B cell (primary cell): ENCODE measurements at regions not wholly inside any gene's neighbourhood (a gene's known extent, or its start where the extent isn't known, plus 50 kb on each side); places are given as distances from the start of the nearest gene placed in this dataset.

ENCODE experiments used
- ATAC-seq: fragments of 200-7000 bp; cut with Tn5 transposase; one replicate; pipeline ENCODE4 v1.10.0; 2021; ENCODE audit warnings: low read depth, mild to moderate bottlenecking, moderate number of reproducible peaks, moderate library complexity
- CTCF ChIA-PET: fragments of 350-600 bp; sonication (Branson Sonifier 250); formaldehyde crosslinking; loops from one replicate; lab custom pipeline; 2021; ENCODE audit warnings: antibody characterized with exemption, inconsistent platforms; lab: Charles Lee
- POLR2A ChIA-PET: fragments of 350-600 bp; sonication (Branson Sonifier 250); formaldehyde crosslinking; loops from one replicate; lab custom pipeline; 2021; ENCODE audit warnings: antibody characterized with exemption; lab: Charles Lee
- DNase-seq: peaks from one replicate; pipeline ENCODE4 v3.0.0; 2013
- H2AFZ ChIP-seq: 2 replicates; pipeline ENCODE4 v1.6.1; 2012; ENCODE audit warnings: mild to moderate bottlenecking, low read depth, low read length; ENCODE audit not compliant: insufficient read depth, poor library complexity, severe bottlenecking
- H3K27ac ChIP-seq, 2 donors: 1 replicate in 1 of 2; 2 replicates in 1 of 2; pipeline ENCODE4 v1.5.1; 2012 to 2013; ENCODE audit warnings: low read length in 2 of 2, mild to moderate bottlenecking in 2 of 2, moderate library complexity in 1 of 2
- H3K27me3 ChIP-seq, 4 experiments: fragments of 200-600 bp in 1 of 4; sonication (generic) in 1 of 4; replicated peaks in 1 of 4; 1 replicate in 2 of 4; 2 replicates in 2 of 4; pipeline versions ENCODE4 v1.6.1 to v1.7.0; 2013 to 2016; ENCODE audit warnings: low read length in 3 of 4, mild to moderate bottlenecking in 2 of 4, mixed read lengths in 1 of 4, moderate library complexity in 1 of 4; ENCODE audit not compliant: insufficient read depth in 4 of 4, control insufficient read depth in 3 of 4; ENCODE audit errors: control extremely low read depth in 1 of 4
- H3K36me3 ChIP-seq, 2 experiments: replicated peaks in 1 of 2; 1 replicate in 1 of 2; 2 replicates in 1 of 2; pipeline versions ENCODE4 v1.6.1 to v1.7.1; 2013; ENCODE audit warnings: low read length in 1 of 2; ENCODE audit not compliant: insufficient read depth in 2 of 2, control insufficient read depth in 1 of 2; ENCODE audit errors: control extremely low read depth in 1 of 2, extremely low read depth in 1 of 2
- H3K4me1 ChIP-seq, 2 donors: fragments of 200-600 bp in 1 of 2; sonication (generic) in 1 of 2; 1 replicate in 1 of 2; 2 replicates in 1 of 2; pipeline versions ENCODE4 v1.5.1 to v1.6.1; 2013 to 2017; ENCODE audit warnings: low read length in 2 of 2; ENCODE audit not compliant: control insufficient read depth in 2 of 2, insufficient read depth in 2 of 2
- H3K4me2 ChIP-seq: replicated peaks from 2 replicates; pipeline ENCODE3; 2012; ENCODE audit warnings: mild to moderate bottlenecking, low read depth, low read length; ENCODE audit not compliant: poor library complexity, severe bottlenecking
- H3K4me3 ChIP-seq, 5 experiments: fragments of 200-600 bp in 1 of 5; sonication (generic) in 1 of 5; 1 replicate in 3 of 5; 2 replicates in 2 of 5; pipeline versions ENCODE4 v1.5.1 to v1.7.0; 2011 to 2016; ENCODE audit warnings: low read length in 4 of 5, mild to moderate bottlenecking in 4 of 5, low read depth in 2 of 5, control low read depth in 1 of 5, moderate library complexity in 1 of 5; ENCODE audit not compliant: insufficient read depth in 1 of 5; ENCODE audit errors: control extremely low read depth in 1 of 5, extremely low read depth in 1 of 5
- H3K79me2 ChIP-seq: fragments of 200-600 bp; sonication (generic); one replicate; pipeline ENCODE4 v1.6.0; 2016; ENCODE audit warnings: low read length; ENCODE audit not compliant: control insufficient read depth, insufficient read depth
- H3K9ac ChIP-seq: fragments of 200-600 bp; sonication (generic); 2 replicates; pipeline ENCODE4 v1.6.1; 2017; ENCODE audit warnings: mild to moderate bottlenecking, low read length, moderate library complexity
- H3K9me3 ChIP-seq, 3 donors: one replicate each; pipeline versions ENCODE4 v1.6.1 to v1.7.1; 2013; ENCODE audit warnings: low read length in 2 of 3; ENCODE audit not compliant: control insufficient read depth in 2 of 3, insufficient read depth in 1 of 3; ENCODE audit errors: control extremely low read depth in 1 of 3
- H4K20me1 ChIP-seq: 2 replicates; pipeline ENCODE4 v1.6.0; 2012; ENCODE audit warnings: mild to moderate bottlenecking, low read length; ENCODE audit not compliant: insufficient read depth, control insufficient read depth, poor library complexity, severe bottlenecking
- H3K27ac Mint-ChIP-seq: one replicate; pipeline ENCODE4 v1.8.0; 2021; ENCODE audit warnings: mixed read lengths
- H3K27me3 Mint-ChIP-seq: one replicate; pipeline ENCODE4 v1.8.0; 2021; ENCODE audit warnings: mixed read lengths
- H3K4me1 Mint-ChIP-seq: one replicate; pipeline ENCODE4 v1.8.0; 2021; ENCODE audit warnings: mixed read lengths
- H3K4me3 Mint-ChIP-seq: one replicate; pipeline ENCODE4 v1.8.0; 2021; ENCODE audit warnings: mixed read lengths
- H3K9me3 Mint-ChIP-seq: one replicate; pipeline ENCODE4 v1.8.0; 2022; ENCODE audit warnings: mixed read lengths; ENCODE audit not compliant: insufficient read depth
- CTCF ChIP-seq: fragments of 200-600 bp; IDR thresholded peaks from one replicate; pipeline ENCODE4 v1.8.0; 2022; ENCODE audit warnings: antibody characterized with exemption, mild to moderate bottlenecking
- EZH2 ChIP-seq: IDR thresholded peaks from 2 replicates; pipeline ENCODE4 v1.6.1; 2012; ENCODE audit warnings: borderline replicate concordance, low read depth, mild to moderate bottlenecking, moderate library complexity, low read length; ENCODE audit not compliant: insufficient read depth, poor library complexity, severe bottlenecking
- WGBS: methylation state at CpG from one replicate; pipeline ENCODE4 v1.1.5; 2013; ENCODE audit warnings: missing lambda C conversion rate; ENCODE audit not compliant: insufficient coverage; 5-methylcytosine and 5-hydroxymethylcytosine counted together
- intact Hi-C: fragments of 100-400 bp; cut with micrococcal nuclease; formaldehyde crosslinking; loops from one replicate; pipeline ENCODE4 v1.10.0; 2022

GRCh38 chr12:107484941-107485340 is 200.7 kb upstream of the PWP1 start:
- Histone ChIP-seq H3K4me3 (no peak overlapping the region), H3K9ac (no peak overlapping the region), H2AFZ (no peak overlapping the region), H3K4me2 (no peak overlapping the region), H3K36me3 (no peaks in the 10 kb centered on the region), H4K20me1 (no peaks in the 10 kb centered on the region), H3K9me3 (no peaks in the 10 kb centered on the region), H3K27ac (no peak overlapping the region), H3K79me2 (no peaks in the 10 kb centered on the region), H3K27me3 (peaks cover 0 to 3% (median 0%) of the 10 kb centered on the region in 4 experiments), H3K4me1 (peaks cover 21 to 27% of the 10 kb centered on the region in 2 donors)
- TF ChIP-seq CTCF, result no peak
- no peak for TF ChIP-seq EZH2
- H3K4me3 Mint-ChIP-seq, result no peak overlapping the region
- H3K27ac Mint-ChIP-seq, result no peak overlapping the region
- ATAC-seq, result no peak
- ChIA-PET POLR2A (no interaction called here), CTCF (no interaction called here)
- DNase-seq, result no peak
- peaks cover 26% of the 10 kb centered on the region for H3K4me1 Mint-ChIP-seq
- WGBS, result no CpG with 5 or more reads among the region's 1 CpG
- H3K9me3 Mint-ChIP-seq, result no peaks in the 10 kb centered on the region
- H3K27me3 Mint-ChIP-seq, result peaks cover 10% of the 10 kb centered on the region
- intact Hi-C loops, result no loop called here

- peaks cover 29 to 35% of the 10 kb centered on the region in 2 donors for H3K4me1 ChIP-seq
- no peak for ATAC-seq
- H3K27ac ChIP-seq, result no peak overlapping the region
- peaks cover 0 to 3% (median 0%) of the 10 kb centered on the region in 4 experiments for H3K27me3 ChIP-seq
- TF ChIP-seq CTCF (no peak), EZH2 (no peak)
- Mint-ChIP-seq H3K27ac (no peak overlapping the region), H3K9me3 (no peaks in the 10 kb centered on the region), H3K4me1 (peaks cover 32% of the 10 kb centered on the region), H3K4me3 (no peak overlapping the region), H3K27me3 (peaks cover 10% of the 10 kb centered on the region)
- DNase-seq, result no peak
- H2AFZ ChIP-seq, result no peak overlapping the region
- CTCF ChIA-PET, result no interaction called here
- POLR2A ChIA-PET, result no interaction called here
- H3K4me2 ChIP-seq, result no peak overlapping the region
- H3K36me3 ChIP-seq, result no peaks in the 10 kb centered on the region
- intact Hi-C loops, result no loop called here
- H3K79me2 ChIP-seq, result no peaks in the 10 kb centered on the region
- H3K9me3 ChIP-seq, result no peaks in the 10 kb centered on the region
- H3K9ac ChIP-seq, result no peak overlapping the region
- no peaks in the 10 kb centered on the region for H4K20me1 ChIP-seq
- WGBS, result 100% methylated on average over 1 of the region's 1 CpG
- no peak overlapping the region for H3K4me3 ChIP-seq
Measured at GRCh38 chr12:107485731-107486130, 199.9 kb upstream of the PWP1 start.
